HEK293T (cell line): ENCODE measurements at regions not wholly inside any gene's neighbourhood (a gene's known extent, or its start where the extent isn't known, plus 50 kb on each side); places are given as distances from the start of the nearest gene placed in this dataset.

Source experiments
- CTCF ChIA-PET: fragments of 350-600 bp; formaldehyde crosslinking; extraction: SDS; loops from one replicate; lab custom pipeline; 2021; ENCODE audit warnings: antibody characterized with exemption, inconsistent platforms; lab: Yijun Ruan, JAX
- POLR2A ChIA-PET: fragments of 350-600 bp; formaldehyde crosslinking; extraction: SDS; loops from one replicate; lab custom pipeline; 2020; ENCODE audit warnings: antibody characterized with exemption, inconsistent platforms; lab: Yijun Ruan, JAX
- DNase-seq: peaks from one replicate; pipeline ENCODE4 v3.0.0; 2012; ENCODE audit warnings: mixed read lengths; ENCODE audit errors: extremely low spot score
- ARNT ChIP-seq: fragments of 450-650 bp; IDR thresholded peaks from 2 replicates; pipeline ENCODE4 v1.6.1; 2017; ENCODE audit warnings: mild to moderate bottlenecking
- BHLHE40 ChIP-seq: fragments of 450-650 bp; IDR thresholded peaks from 2 replicates; pipeline ENCODE4 v1.6.1; 2016; ENCODE audit warnings: mild to moderate bottlenecking, moderate library complexity, borderline replicate concordance
- CTBP1 ChIP-seq: fragments of 450-650 bp; IDR thresholded peaks from 2 replicates; pipeline ENCODE4 v1.6.1; 2016; ENCODE audit warnings: borderline replicate concordance
- ELF4 ChIP-seq: fragments of 450-650 bp; IDR thresholded peaks from 2 replicates; pipeline ENCODE4 v1.6.1; 2017; ENCODE audit warnings: antibody characterized with exemption
- FOXA1 ChIP-seq: fragments of 450-650 bp; IDR thresholded peaks from 2 replicates; pipeline ENCODE4 v1.6.1; 2016; ENCODE audit warnings: mild to moderate bottlenecking
- FOXK2 ChIP-seq: fragments of 450-650 bp; IDR thresholded peaks from 2 replicates; pipeline ENCODE4 v1.6.1; 2016; ENCODE audit warnings: mild to moderate bottlenecking
- FOXM1 ChIP-seq: fragments of 450-650 bp; IDR thresholded peaks from 2 replicates; pipeline ENCODE4 v1.6.1; 2017; ENCODE audit warnings: mild to moderate bottlenecking, borderline replicate concordance
- HDGF ChIP-seq: fragments of 450-650 bp; IDR thresholded peaks from 2 replicates; pipeline ENCODE4 v1.6.1; 2017; ENCODE audit warnings: antibody characterized with exemption, borderline replicate concordance
- L3MBTL2 ChIP-seq: fragments of 450-650 bp; conservative IDR thresholded peaks from 2 replicates; pipeline ENCODE4 v1.6.1; 2016; ENCODE audit warnings: mild to moderate bottlenecking
- LEF1 ChIP-seq: fragments of 450-650 bp; IDR thresholded peaks from 2 replicates; pipeline ENCODE4 v1.6.1; 2017; ENCODE audit warnings: mild to moderate bottlenecking, borderline replicate concordance
- NFRKB ChIP-seq: fragments of 450-650 bp; IDR thresholded peaks from 2 replicates; pipeline ENCODE4 v1.6.1; 2016; ENCODE audit warnings: mild to moderate bottlenecking, moderate library complexity
- PKNOX1 ChIP-seq: fragments of 450-650 bp; IDR thresholded peaks from 2 replicates; pipeline ENCODE4 v1.6.1; 2016
- SP1 ChIP-seq: fragments of 450-650 bp; IDR thresholded peaks from 2 replicates; pipeline ENCODE4 v1.6.1; 2017
- SUZ12 ChIP-seq: fragments of 450-650 bp; IDR thresholded peaks from 2 replicates; pipeline ENCODE4 v1.6.1; 2016; ENCODE audit warnings: mild to moderate bottlenecking
- TARDBP ChIP-seq: fragments of 450-650 bp; IDR thresholded peaks from 2 replicates; pipeline ENCODE4 v1.6.1; 2016
- ZNF384 ChIP-seq: fragments of 450-650 bp; IDR thresholded peaks from 2 replicates; pipeline ENCODE4 v1.6.1; 2016

GRCh38 chr2:66201242-66201641 lies 233.7 kb upstream of the MEIS1 start:
- TF ChIP-seq NFRKB (no peak), L3MBTL2 (no peak), CTBP1 (no peak), LEF1 (no peak), HDGF (no peak), TARDBP (no peak), ELF4 (no peak), FOXA1 (no peak), FOXM1 (no peak), SUZ12 (no peak), BHLHE40 (no peak), SP1 (no peak), FOXK2 (no peak), ZNF384 (no peak), PKNOX1 (no peak), ARNT (no peak)
- ChIA-PET CTCF (interaction anchor here (0.6 kb wide), 2 partner anchors 13 to 29 kb away, joined by 3 to 4 read pairs; no protein-coding TSS in a partner anchor), POLR2A (no interaction called here)
- DNase-seq, result no peak

- ChIA-PET POLR2A (no interaction called here), CTCF (no interaction called here)
- no peak for DNase-seq
- no peak for TF ChIP-seq FOXM1
- TF ChIP-seq PKNOX1, result no peak
- TF ChIP-seq BHLHE40, result no peak
- TF ChIP-seq SUZ12, result no peak
- TF ChIP-seq FOXK2, result no peak
- TF ChIP-seq L3MBTL2, result no peak
- no peak for TF ChIP-seq ARNT
- TF ChIP-seq ELF4, result no peak
- no peak for TF ChIP-seq CTBP1
These were observed 236.1 kb upstream of the MEIS1 start for GRCh38 chr2:66198873-66199272.

GRCh38 chr2:66192888-66193287 lies 242.0 kb upstream of the MEIS1 start:
- ChIA-PET POLR2A (no interaction called here), CTCF (no interaction called here)
- TF ChIP-seq ZNF384 (no peak), CTBP1 (no peak), L3MBTL2 (no peak), FOXM1 (no peak)

GRCh38 chr2:66191311-66191710 lies 243.6 kb upstream of the MEIS1 start:
- no peak for TF ChIP-seq FOXA1
- TF ChIP-seq FOXK2, result no peak
- no peak for TF ChIP-seq LEF1
- TF ChIP-seq L3MBTL2, result no peak
- TF ChIP-seq ZNF384, result no peak
- TF ChIP-seq SUZ12, result no peak
- no peak for TF ChIP-seq PKNOX1
- TF ChIP-seq ARNT, result no peak
- no peak for TF ChIP-seq SP1
- no peak for TF ChIP-seq BHLHE40
- TF ChIP-seq CTBP1, result no peak
- no peak for TF ChIP-seq NFRKB
- TF ChIP-seq TARDBP, result no peak

More at GRCh38 chr2:66192888-66193287, 242.0 kb upstream of the MEIS1 start:
- DNase-seq, result no peak

GRCh38 chr2:66189553-66189952 lies 245.4 kb upstream of the MEIS1 start:
- POLR2A ChIA-PET, result no interaction called here
- CTCF ChIA-PET, result no interaction called here
- no peak for TF ChIP-seq FOXM1
- TF ChIP-seq NFRKB, result no peak
- TF ChIP-seq SUZ12, result no peak
- TF ChIP-seq FOXK2, result no peak
- no peak for TF ChIP-seq ZNF384
- no peak for TF ChIP-seq ARNT
- TF ChIP-seq TARDBP, result no peak
- no peak for TF ChIP-seq L3MBTL2
- no peak for TF ChIP-seq LEF1
- no peak for TF ChIP-seq SP1
- no peak for TF ChIP-seq HDGF
- no peak for TF ChIP-seq PKNOX1
- no peak for TF ChIP-seq ELF4
- TF ChIP-seq CTBP1, result no peak
- TF ChIP-seq FOXA1, result no peak
- TF ChIP-seq BHLHE40, result no peak
- DNase-seq, result no peak

More at GRCh38 chr2:66191311-66191710, 243.6 kb upstream of the MEIS1 start:
- ChIA-PET POLR2A (no interaction called here), CTCF (interaction anchor here (0.6 kb wide), 1 partner anchor 198 kb away, joined by 3 read pairs; no protein-coding TSS in a partner anchor)
- DNase-seq, result no peak

GRCh38 chr2:66186537-66186936 lies 248.4 kb upstream of the MEIS1 start:
- no peak for TF ChIP-seq ELF4
- no peak for TF ChIP-seq L3MBTL2
- no peak for TF ChIP-seq SUZ12
- TF ChIP-seq NFRKB, result no peak
- TF ChIP-seq SP1, result no peak
- no peak for TF ChIP-seq BHLHE40
- no peak for TF ChIP-seq PKNOX1
- ChIA-PET CTCF (no interaction called here), POLR2A (no interaction called here)
- no peak for DNase-seq
